OCI-LY3 (cell line): ENCODE measurements at regions not wholly inside any gene's neighbourhood (a gene's known extent, or its start where the extent isn't known, plus 50 kb on each side); places are given as distances from the start of the nearest gene placed in this dataset.
"Not testable (repeated sequence)": the region's sequence is repeated elsewhere in the genome, so short reads cannot be mapped to it uniquely, and the experiment has no call there.

ENCODE experiments used
- H2AFZ ChIP-seq: fragments of 200-600, 300-600 bp; shearing (Covaris generic); 2 replicates; pipeline ENCODE4 v1.6.0; 2014; ENCODE audit warnings: antibody characterized with exemption, low read depth, low read length
- H3K27ac ChIP-seq: fragments of 200-600, 300-600 bp; sonication (generic); 2 replicates; pipeline ENCODE4 v1.5.1; 2014; ENCODE audit warnings: mild to moderate bottlenecking, low read length, moderate library complexity, mixed read lengths
- H3K27me3 ChIP-seq: fragments of 200-600, 300-600 bp; sonication (generic); 2 replicates; pipeline ENCODE4 v1.6.1; 2014; ENCODE audit warnings: low read depth, low read length, mixed read lengths
- H3K36me3 ChIP-seq: fragments of 200-600, 300-600 bp; sonication (generic); replicated peaks from 2 replicates; pipeline ENCODE3; 2014; ENCODE audit warnings: low read depth, low read length, mixed read lengths
- H3K4me1 ChIP-seq: fragments of 300-600, 200-600 bp; sonication (generic); 2 replicates; pipeline ENCODE4 v1.6.1; 2014; ENCODE audit warnings: low read length, mixed read lengths
- H3K4me2 ChIP-seq: fragments of 200-600, 300-600 bp; sonication (generic); 2 replicates; pipeline ENCODE4 v1.6.1; 2014; ENCODE audit warnings: low read length, mixed read lengths
- H3K4me3 ChIP-seq: fragments of 300-600, 200-600 bp; sonication (generic); 2 replicates; pipeline ENCODE4 v1.5.1; 2014; ENCODE audit warnings: antibody characterized with exemption, mild to moderate bottlenecking, low read length, moderate library complexity
- H3K79me2 ChIP-seq: fragments of 300-600, 200-600 bp; shearing (Covaris generic); 2 replicates; pipeline ENCODE4 v1.6.1; 2014; ENCODE audit warnings: mild to moderate bottlenecking, low read length, mixed read lengths
- H3K9ac ChIP-seq: fragments of 300-600, 200-600 bp; shearing (Covaris generic); 2 replicates; pipeline ENCODE4 v1.6.0; 2014; ENCODE audit warnings: mild to moderate bottlenecking, low read length, moderate library complexity
- H3K9me3 ChIP-seq: fragments of 200-600, 300-600 bp; shearing (Covaris generic); 2 replicates; pipeline ENCODE4 v1.6.1; 2014; ENCODE audit warnings: low read length, mixed read lengths; ENCODE audit not compliant: insufficient read depth
- H4K20me1 ChIP-seq: fragments of 200-600, 300-600 bp; sonication (generic); 2 replicates; pipeline ENCODE4 v1.6.1; 2016; ENCODE audit warnings: low read length, mixed read lengths; ENCODE audit not compliant: insufficient read depth
- CTCF ChIP-seq: fragments of 200-600, 300-600 bp; sonication (generic); IDR thresholded peaks from 2 replicates; pipeline ENCODE4 v1.5.1; 2014; ENCODE audit warnings: antibody characterized with exemption, low read length, low read depth
- EZH2phosphoT487 ChIP-seq: fragments of 200-600 bp; shearing (Covaris generic); IDR thresholded peaks from 2 replicates; pipeline ENCODE4 v1.6.1; 2018; ENCODE audit warnings: antibody characterized with exemption, mixed run types, low read depth

- Histone ChIP-seq H3K4me2 (no peak overlapping the region), H3K36me3 (no peaks in the 10 kb centered on the region), H2AFZ (no peak overlapping the region), H3K4me1 (no peaks in the 10 kb centered on the region), H3K79me2 (no peaks in the 10 kb centered on the region), H3K9ac (no peak overlapping the region), H3K27ac (no peak overlapping the region), H4K20me1 (no peaks in the 10 kb centered on the region), H3K4me3 (no peak overlapping the region), H3K27me3 (no peaks in the 10 kb centered on the region), H3K9me3 (no peaks in the 10 kb centered on the region)
- TF ChIP-seq CTCF: no peak
- TF ChIP-seq EZH2phosphoT487: no peak
Observed at GRCh38 chr5:136750224-136750862, 385.0 kb upstream of the TRPC7 start.

GRCh38 chr5:136749016-136749415 is 383.7 kb upstream of the TRPC7 start:
- Histone ChIP-seq H4K20me1 (no peaks in the 10 kb centered on the region), H2AFZ (no peak overlapping the region), H3K27ac (no peak overlapping the region), H3K9ac (no peak overlapping the region), H3K4me3 (no peak overlapping the region), H3K79me2 (no peaks in the 10 kb centered on the region), H3K36me3 (no peaks in the 10 kb centered on the region), H3K4me2 (no peak overlapping the region), H3K9me3 (no peaks in the 10 kb centered on the region), H3K27me3 (no peaks in the 10 kb centered on the region), H3K4me1 (no peaks in the 10 kb centered on the region)
- TF ChIP-seq CTCF (no peak), EZH2phosphoT487 (no peak)

GRCh38 chr5:136743052-136743451 is 377.7 kb upstream of the TRPC7 start:
- H3K4me3 ChIP-seq: no peak overlapping the region
- no peaks in the 10 kb centered on the region for H3K4me1 ChIP-seq
- no peaks in the 10 kb centered on the region for H3K36me3 ChIP-seq
- H3K79me2 ChIP-seq: no peaks in the 10 kb centered on the region
- TF ChIP-seq CTCF: no peak
- no peak for TF ChIP-seq EZH2phosphoT487
- H4K20me1 ChIP-seq: no peaks in the 10 kb centered on the region
- H3K27ac ChIP-seq: no peak overlapping the region
- H3K9me3 ChIP-seq: no peaks in the 10 kb centered on the region
- no peaks in the 10 kb centered on the region for H3K27me3 ChIP-seq
- H2AFZ ChIP-seq: no peak overlapping the region
- no peak overlapping the region for H3K4me2 ChIP-seq
- no peak overlapping the region for H3K9ac ChIP-seq

- Histone ChIP-seq H3K79me2 (no peaks in the 10 kb centered on the region), H2AFZ (no peak overlapping the region), H3K4me1 (no peaks in the 10 kb centered on the region), H3K36me3 (no peaks in the 10 kb centered on the region), H3K9me3 (no peaks in the 10 kb centered on the region), H3K27me3 (no peaks in the 10 kb centered on the region), H3K4me2 (no peak overlapping the region), H4K20me1 (no peaks in the 10 kb centered on the region), H3K27ac (no peak overlapping the region), H3K9ac (no peak overlapping the region), H3K4me3 (no peak overlapping the region)
- TF ChIP-seq EZH2phosphoT487: no peak
- no peak for TF ChIP-seq CTCF
Observed at GRCh38 chr5:136740228-136740627, 374.9 kb upstream of the TRPC7 start.

GRCh38 chr5:136739271-136739670 is 373.9 kb upstream of the TRPC7 start:
- H3K9ac ChIP-seq, H3K36me3 ChIP-seq, H3K4me2 ChIP-seq, H3K4me3 ChIP-seq, H3K4me1 ChIP-seq, H2AFZ ChIP-seq, H3K27ac ChIP-seq, H3K9me3 ChIP-seq, H4K20me1 ChIP-seq, H3K27me3 ChIP-seq, H3K79me2 ChIP-seq: not testable (repeated sequence)
